Thyroid gland (tissue), 4 donors: ENCODE measurements at regions not wholly inside any gene's neighbourhood (a gene's known extent, or its start where the extent isn't known, plus 50 kb on each side); places are given as distances from the start of the nearest gene placed in this dataset.
"Not testable (repeated sequence)": the region's sequence is repeated elsewhere in the genome, so short reads cannot be mapped to it uniquely, and the experiment has no call there.

ENCODE experiments used
- DNase-seq, 2 donors: peaks; one replicate each; pipeline ENCODE4 v3.0.0-alpha.2; 2019
- H3K27ac ChIP-seq, 3 donors: fragments of 200-600 bp; sonication (generic); 1 replicate in 2 of 3; 2 replicates in 1 of 3; pipeline ENCODE4 v1.5.1; 2016 to 2019; ENCODE audit warnings: mild to moderate bottlenecking in 1 of 3, moderate library complexity in 1 of 3
- H3K27me3 ChIP-seq: fragments of 200-600 bp; sonication (generic); one replicate; pipeline ENCODE4 v1.5.1; 2019
- H3K36me3 ChIP-seq, 2 donors: fragments of 200-600 bp; sonication (generic); one replicate each; pipeline ENCODE4 v1.5.1; 2016 to 2019
- H3K4me1 ChIP-seq, 2 donors: fragments of 200-600 bp; sonication (generic); one replicate each; pipeline ENCODE4 v1.5.1; 2017 to 2019
- H3K4me3 ChIP-seq, 3 donors: fragments of 200-600 bp; sonication (generic); replicated peaks in 1 of 3; 1 replicate in 2 of 3; 2 replicates in 1 of 3; pipeline ENCODE4 v1.5.1; 2016; ENCODE audit warnings: mild to moderate bottlenecking in 1 of 3
- H3K9me3 ChIP-seq: fragments of 200-600 bp; sonication (generic); one replicate; pipeline ENCODE4 v1.5.1; 2017
- POLR2A ChIP-seq, 2 donors: fragments of 450-650 bp; IDR thresholded peaks; one replicate each; pipeline ENCODE4 v1.6.1; 2017; ENCODE audit warnings: antibody characterized with exemption in 2 of 2, mild to moderate bottlenecking in 2 of 2, moderate library complexity in 1 of 2
- WGBS, 2 donors: methylation state at CpG; one replicate each; pipeline ENCODE4 v1.1.5; 2017; 5-methylcytosine and 5-hydroxymethylcytosine counted together
- intact Hi-C: fragments of 100-400 bp; cut with DNase I; formaldehyde crosslinking; loops from one replicate; pipeline ENCODE4 v1.15.1; 2023
- TF ChIP-seq, protein P1 (sequence below), 6 experiments: fragments of 200-600 bp in 3 of 6; fragments of 450-650 bp in 3 of 6; sonication (generic) in 3 of 6; IDR thresholded peaks; one replicate each; pipeline ENCODE4 v1.5.1; 2016 to 2019; ENCODE audit warnings: antibody characterized with exemption in 6 of 6, mild to moderate bottlenecking in 2 of 6, inconsistent platforms in 1 of 6, moderate library complexity in 1 of 6

DNA sequence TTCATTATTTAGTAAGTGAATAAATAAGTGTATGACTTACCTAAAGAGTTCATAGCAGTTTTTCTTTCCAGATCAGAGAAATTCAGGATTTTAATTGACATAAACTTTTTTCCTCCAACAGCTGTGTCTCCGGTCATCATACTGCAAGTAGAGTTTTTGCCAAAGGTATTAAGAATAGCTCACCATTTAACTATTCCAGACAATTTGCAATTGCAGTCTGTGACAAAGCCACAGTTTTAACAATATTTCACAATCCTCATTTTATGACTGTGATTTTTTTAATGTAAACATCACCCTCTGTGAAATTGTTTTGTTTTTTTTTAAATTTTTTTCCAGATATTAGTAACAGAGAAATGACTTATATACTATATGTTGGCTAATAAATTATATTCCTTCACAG lies 199.1 kb downstream of the TRIB2 start:
- H3K27ac ChIP-seq, result no peak overlapping the region
- H3K27me3 ChIP-seq, result no peaks in the 10 kb centered on the region
- 90% methylated on average over 1 of the region's 1 CpG for WGBS, 2 donors
- no peak for DNase-seq
- H3K4me3 ChIP-seq, result no peak overlapping the region
- no peaks in the 10 kb centered on the region for H3K9me3 ChIP-seq
- H3K36me3 ChIP-seq, result no peaks in the 10 kb centered on the region
- TF ChIP-seq, protein P1, sequence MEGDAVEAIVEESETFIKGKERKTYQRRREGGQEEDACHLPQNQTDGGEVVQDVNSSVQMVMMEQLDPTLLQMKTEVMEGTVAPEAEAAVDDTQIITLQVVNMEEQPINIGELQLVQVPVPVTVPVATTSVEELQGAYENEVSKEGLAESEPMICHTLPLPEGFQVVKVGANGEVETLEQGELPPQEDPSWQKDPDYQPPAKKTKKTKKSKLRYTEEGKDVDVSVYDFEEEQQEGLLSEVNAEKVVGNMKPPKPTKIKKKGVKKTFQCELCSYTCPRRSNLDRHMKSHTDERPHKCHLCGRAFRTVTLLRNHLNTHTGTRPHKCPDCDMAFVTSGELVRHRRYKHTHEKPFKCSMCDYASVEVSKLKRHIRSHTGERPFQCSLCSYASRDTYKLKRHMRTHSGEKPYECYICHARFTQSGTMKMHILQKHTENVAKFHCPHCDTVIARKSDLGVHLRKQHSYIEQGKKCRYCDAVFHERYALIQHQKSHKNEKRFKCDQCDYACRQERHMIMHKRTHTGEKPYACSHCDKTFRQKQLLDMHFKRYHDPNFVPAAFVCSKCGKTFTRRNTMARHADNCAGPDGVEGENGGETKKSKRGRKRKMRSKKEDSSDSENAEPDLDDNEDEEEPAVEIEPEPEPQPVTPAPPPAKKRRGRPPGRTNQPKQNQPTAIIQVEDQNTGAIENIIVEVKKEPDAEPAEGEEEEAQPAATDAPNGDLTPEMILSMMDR (IDR thresholded peaks at IDR 0.05), result no peak
- TF ChIP-seq POLR2A (IDR thresholded peaks at IDR 0.05), result no peak
- intact Hi-C loops, result no loop called here
- peaks cover 0 to 17% of the 10 kb centered on the region in 2 donors for H3K4me1 ChIP-seq

DNA sequence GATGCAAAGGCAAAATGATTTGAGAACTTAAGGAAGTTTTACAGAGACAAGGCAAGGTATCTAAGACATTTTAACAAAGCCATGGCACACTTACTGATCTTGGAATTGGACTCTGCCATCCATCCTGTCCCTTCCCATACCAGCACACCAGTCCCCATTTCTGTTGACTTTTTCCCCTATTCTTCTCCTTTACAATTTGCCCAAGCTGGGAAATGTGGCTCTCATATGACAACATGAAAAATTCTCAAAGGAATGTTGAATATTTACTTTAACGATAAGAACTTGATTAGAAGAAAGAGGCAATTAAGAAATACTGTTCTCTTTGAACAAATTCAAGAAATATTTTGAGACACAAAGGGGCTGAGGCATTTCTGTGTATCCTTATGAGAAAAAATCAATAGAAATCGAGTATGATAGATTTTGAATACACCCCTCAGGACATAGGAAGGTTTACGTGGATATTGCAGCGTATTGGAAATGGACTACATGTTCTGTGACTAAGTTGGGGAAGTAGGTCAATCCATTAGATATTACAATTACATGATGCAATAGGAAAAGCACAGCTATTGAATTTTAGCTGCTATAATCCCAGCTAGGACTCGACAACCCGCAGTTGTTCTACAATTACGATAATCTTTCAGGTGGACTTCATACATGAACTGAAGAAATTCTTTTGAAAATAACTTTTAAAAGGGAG lies 201.6 kb downstream of the TRIB2 start:
- WGBS, 2 donors, result 77 to 86% methylated on average over 7 of the region's 7 CpGs
- Histone ChIP-seq H3K9me3 (no peaks in the 10 kb centered on the region), H3K4me3 (no peak overlapping the region), H3K4me1 (peaks cover 0 to 17% of the 10 kb centered on the region in 2 donors), H3K27me3 (no peaks in the 10 kb centered on the region), H3K27ac (peak overlapping the region; percentile 8 to 52 (median 10)), H3K36me3 (no peaks in the 10 kb centered on the region)
- no peak for DNase-seq
- intact Hi-C loops, result no loop called here
- TF ChIP-seq, protein P1 (IDR thresholded peaks at IDR 0.05), result no peak
- TF ChIP-seq POLR2A (IDR thresholded peaks at IDR 0.05), result no peak

DNA sequence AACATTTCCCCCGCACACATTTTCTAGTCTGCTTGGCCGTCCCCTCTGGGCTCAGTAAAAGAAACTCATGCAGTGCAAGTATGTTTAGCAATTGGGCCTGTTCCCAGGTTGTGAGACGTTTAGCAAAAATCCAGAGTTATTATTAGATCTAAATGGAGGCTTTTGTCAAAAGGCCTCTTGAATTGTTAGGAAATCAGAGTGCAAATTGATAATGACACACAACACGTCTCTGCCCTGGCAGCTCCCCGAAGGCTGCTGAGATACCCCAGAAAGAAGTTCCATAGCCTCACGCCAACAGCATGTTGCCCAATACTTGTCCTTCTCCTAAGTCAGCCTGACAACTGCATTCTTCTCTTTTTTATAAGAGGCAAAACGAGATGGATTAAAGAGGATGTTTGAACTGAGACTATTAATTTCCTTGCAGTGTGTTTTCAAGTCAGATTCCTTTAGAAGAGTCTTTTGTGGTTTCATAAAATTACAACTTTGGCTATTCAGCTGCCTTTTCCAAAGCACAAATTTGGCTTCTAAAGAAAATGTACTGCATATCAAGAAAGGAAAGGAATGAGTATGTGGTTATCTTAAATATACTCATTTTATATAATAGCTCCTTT lies 202.2 kb downstream of the TRIB2 start:
- TF ChIP-seq POLR2A (IDR thresholded peaks at IDR 0.05), result no peak
- TF ChIP-seq, protein P1 (IDR thresholded peaks at IDR 0.05), result no peak
- intact Hi-C loops, result no loop called here

DNA sequence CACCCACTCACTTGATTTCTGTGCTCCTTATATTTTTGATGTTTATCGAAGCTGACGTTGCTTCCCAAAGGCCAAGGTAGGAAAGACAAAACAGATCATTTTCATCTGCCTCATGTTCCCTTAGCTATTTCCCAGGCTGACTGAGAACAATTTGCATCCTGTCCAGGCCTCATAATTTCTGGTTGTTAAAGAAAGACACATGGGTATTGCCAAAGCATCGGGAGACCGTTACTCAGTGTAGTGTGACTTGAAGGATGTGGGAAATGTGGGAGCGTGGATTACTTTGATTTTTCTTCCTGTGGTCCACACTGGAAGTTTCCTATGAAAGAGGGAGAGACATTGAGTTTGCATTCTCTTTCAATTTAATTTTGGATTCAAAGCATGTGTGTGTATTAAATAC lies 204.6 kb downstream of the TRIB2 start:
- intact Hi-C loops, result no loop called here
- TF ChIP-seq, protein P1 (IDR thresholded peaks at IDR 0.05), result no peak
- no peak for TF ChIP-seq POLR2A (IDR thresholded peaks at IDR 0.05)
- H3K27ac ChIP-seq, result no peak overlapping the region
- H3K9me3 ChIP-seq, result no peaks in the 10 kb centered on the region
- DNase-seq, result no peak
- peaks cover 0 to 17% of the 10 kb centered on the region in 2 donors for H3K4me1 ChIP-seq
- H3K4me3 ChIP-seq, result no peak overlapping the region
- H3K27me3 ChIP-seq, result no peaks in the 10 kb centered on the region
- 82 to 83% methylated on average over 5 of the region's 5 CpGs for WGBS, 2 donors
- no peaks in the 10 kb centered on the region for H3K36me3 ChIP-seq

More for the DNA sequence above, 202.2 kb downstream of the TRIB2 start:
- WGBS, 2 donors, result 34 to 40% methylated on average over 7 of the region's 7 CpGs
- Histone ChIP-seq H3K9me3 (no peaks in the 10 kb centered on the region), H3K4me1 (peaks cover 0 to 17% of the 10 kb centered on the region in 2 donors), H3K27me3 (no peaks in the 10 kb centered on the region), H3K4me3 (no peak overlapping the region), H3K27ac (peak overlapping the region; percentile 8 to 52 (median 10)), H3K36me3 (no peaks in the 10 kb centered on the region)
- DNase-seq, result peak; percentile 13 to 21

DNA sequence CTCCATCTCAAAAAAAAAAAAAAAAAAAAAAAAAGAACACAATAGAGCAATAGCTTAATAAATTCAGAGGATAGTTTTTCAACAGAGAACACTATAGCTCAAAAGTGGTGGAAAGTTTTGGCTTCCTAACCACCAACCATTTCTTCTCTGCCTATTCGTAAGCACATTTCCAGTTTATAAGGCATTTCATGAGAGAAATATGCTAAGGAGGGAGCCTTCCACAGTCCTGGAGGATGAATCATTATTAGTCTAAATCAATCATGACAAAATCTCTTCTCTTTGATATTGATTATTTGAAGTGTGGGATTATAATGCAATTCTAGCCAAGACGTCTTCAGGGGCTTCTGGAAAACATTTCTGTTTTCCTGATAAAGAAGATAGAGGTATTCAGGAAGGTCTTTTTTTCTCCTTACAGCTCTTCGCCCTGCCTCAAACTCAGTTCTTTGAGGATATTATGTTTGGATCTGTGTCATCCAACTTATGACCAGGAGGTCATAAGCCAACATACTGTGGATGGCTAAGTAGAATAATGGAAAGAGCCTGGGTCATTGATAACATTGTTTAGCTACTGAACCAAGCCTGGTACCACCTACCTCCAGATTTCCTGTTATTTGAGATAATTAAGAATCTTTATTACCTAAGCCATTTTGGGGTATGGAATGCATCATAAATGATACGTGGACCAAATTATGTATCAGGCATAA lies 207.3 kb downstream of the TRIB2 start:
- Histone ChIP-seq H3K9me3 (no peaks in the 10 kb centered on the region), H3K4me1 (peaks cover 0 to 8% of the 10 kb centered on the region in 2 donors), H3K27ac (no peak overlapping the region), H3K36me3 (no peaks in the 10 kb centered on the region), H3K27me3 (no peaks in the 10 kb centered on the region), H3K4me3 (no peak overlapping the region)
- no peak for DNase-seq
- WGBS, 2 donors, result 93% methylated on average over 4 of the region's 4 CpGs
- TF ChIP-seq, protein P1 (IDR thresholded peaks at IDR 0.05), result no peak
- no peak for TF ChIP-seq POLR2A (IDR thresholded peaks at IDR 0.05)
- intact Hi-C loops, result no loop called here

DNA sequence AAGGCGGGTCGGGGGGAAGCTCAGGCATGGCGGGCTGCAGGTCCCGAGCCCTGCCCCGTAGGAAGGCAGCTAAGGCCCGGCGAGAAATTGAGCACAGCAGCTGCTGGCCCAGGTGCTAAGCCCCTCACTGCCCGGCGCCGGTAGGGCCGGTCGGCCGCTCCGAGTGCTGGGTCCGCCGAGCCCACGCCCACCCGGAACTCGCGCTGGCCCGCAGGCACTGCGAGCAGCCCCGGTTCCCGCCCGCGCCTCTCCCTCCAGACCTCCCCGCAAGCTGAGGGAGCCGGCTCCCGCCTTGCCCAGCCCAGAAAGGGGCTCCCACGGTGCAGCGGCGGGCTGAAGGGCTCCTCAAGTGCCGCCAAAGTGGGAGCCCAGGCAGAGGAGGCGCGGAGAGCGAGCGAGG lies 209.9 kb downstream of the TRIB2 start:
- H3K9me3 ChIP-seq, H3K27me3 ChIP-seq, intact Hi-C loops, H3K27ac ChIP-seq, H3K4me1 ChIP-seq, DNase-seq, H3K4me3 ChIP-seq, H3K36me3 ChIP-seq: not testable (repeated sequence)
- WGBS, 2 donors, result 95 to 97% methylated on average over 15 to 23 of the region's 37 CpGs
